ENCODE measurements at regions not wholly inside any gene's neighbourhood (a gene's known extent, or its start where the extent isn't known, plus 50 kb on each side); places are given as distances from the start of the nearest gene placed in this dataset.

DNA sequence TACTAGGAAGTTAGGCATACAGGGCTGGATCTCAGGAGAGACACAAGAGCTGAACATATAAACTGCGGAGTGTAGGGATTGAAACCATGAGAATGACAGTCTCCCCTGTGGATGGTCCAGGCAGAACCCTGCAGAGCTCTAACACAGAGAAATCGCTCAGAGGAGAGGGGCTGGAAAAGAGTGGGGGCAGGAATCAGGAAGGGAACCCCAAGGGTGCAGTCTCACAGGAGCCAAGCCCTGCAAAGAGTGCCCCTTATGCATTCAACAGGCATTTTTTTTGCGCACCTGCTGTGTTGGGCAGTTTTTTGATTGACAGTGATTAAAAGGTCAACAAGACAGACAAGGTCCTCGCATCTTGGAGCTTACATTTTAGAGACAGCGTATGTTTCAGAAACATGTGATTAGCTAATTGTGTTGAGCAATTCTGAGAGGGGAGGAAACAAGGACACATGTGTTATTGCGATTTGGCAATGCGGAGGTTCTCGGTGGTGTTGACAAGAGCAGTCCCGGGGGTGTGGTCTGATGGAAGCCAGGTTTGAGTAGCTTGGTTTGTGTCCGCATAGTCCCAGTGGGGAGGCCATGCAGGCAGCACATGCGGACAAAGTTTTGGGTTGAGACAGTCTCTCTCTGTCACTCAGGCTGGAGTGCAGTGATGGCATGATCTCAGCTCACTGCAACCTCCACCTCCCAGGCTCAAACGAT lies 182.6 kb upstream of the IRS2 start:
- TF ChIP-seq, protein P1, sequence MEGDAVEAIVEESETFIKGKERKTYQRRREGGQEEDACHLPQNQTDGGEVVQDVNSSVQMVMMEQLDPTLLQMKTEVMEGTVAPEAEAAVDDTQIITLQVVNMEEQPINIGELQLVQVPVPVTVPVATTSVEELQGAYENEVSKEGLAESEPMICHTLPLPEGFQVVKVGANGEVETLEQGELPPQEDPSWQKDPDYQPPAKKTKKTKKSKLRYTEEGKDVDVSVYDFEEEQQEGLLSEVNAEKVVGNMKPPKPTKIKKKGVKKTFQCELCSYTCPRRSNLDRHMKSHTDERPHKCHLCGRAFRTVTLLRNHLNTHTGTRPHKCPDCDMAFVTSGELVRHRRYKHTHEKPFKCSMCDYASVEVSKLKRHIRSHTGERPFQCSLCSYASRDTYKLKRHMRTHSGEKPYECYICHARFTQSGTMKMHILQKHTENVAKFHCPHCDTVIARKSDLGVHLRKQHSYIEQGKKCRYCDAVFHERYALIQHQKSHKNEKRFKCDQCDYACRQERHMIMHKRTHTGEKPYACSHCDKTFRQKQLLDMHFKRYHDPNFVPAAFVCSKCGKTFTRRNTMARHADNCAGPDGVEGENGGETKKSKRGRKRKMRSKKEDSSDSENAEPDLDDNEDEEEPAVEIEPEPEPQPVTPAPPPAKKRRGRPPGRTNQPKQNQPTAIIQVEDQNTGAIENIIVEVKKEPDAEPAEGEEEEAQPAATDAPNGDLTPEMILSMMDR (IDR thresholded peaks at IDR 0.05 in 2 of 3, conservative IDR thresholded peaks at IDR 0.05 in 1 of 3; ENCODE audit: insufficient read depth in 2 of 3, low read depth in 1 of 3, low read length in 3 of 3), result no peak
- TF ChIP-seq CBX1 (IDR thresholded peaks at IDR 0.05; ENCODE audit: low read depth), result no peak
- TF ChIP-seq TAF1 (IDR thresholded peaks at IDR 0.05; ENCODE audit: control insufficient read depth, extremely low read depth, insufficient read depth, low read length, severe bottlenecking), result no peak
